ENCODE measurements at regions not wholly inside any gene's neighbourhood (a gene's known extent, or its start where the extent isn't known, plus 50 kb on each side); places are given as distances from the start of the nearest gene placed in this dataset.

GRCh38 chr13:72415817-72416216 lies 311.6 kb downstream of the MZT1 start:
- TF ChIP-seq CTCF (IDR thresholded peaks at IDR 0.05), result no peak
- TF ChIP-seq EZH2phosphoT487 (IDR thresholded peaks at IDR 0.05; ENCODE audit: borderline replicate concordance, low read depth), result no peak
- TF ChIP-seq YY1 (IDR thresholded peaks at IDR 0.05; ENCODE audit: low read depth), result no peak
- no peak for TF ChIP-seq MXI1 (IDR thresholded peaks at IDR 0.05; ENCODE audit: low read depth, low read length)
- no peak for TF ChIP-seq USF2 (IDR thresholded peaks at IDR 0.05; ENCODE audit: borderline replicate concordance, low read depth, low read length)
- TF ChIP-seq TAF1 (IDR thresholded peaks at IDR 0.05; ENCODE audit: borderline replicate concordance, low read depth, low read length), result no peak
- TF ChIP-seq GABPA (IDR thresholded peaks at IDR 0.05; ENCODE audit: low read depth), result no peak
- no peak for TF ChIP-seq SIN3A (IDR thresholded peaks at IDR 0.05; ENCODE audit: borderline replicate concordance, low read depth, low read length)
- no peak for TF ChIP-seq EP300 (IDR thresholded peaks at IDR 0.05; ENCODE audit: borderline replicate concordance in 1 of 2, low read depth in 1 of 2, low read length in 1 of 2)
- TF ChIP-seq, protein P1, sequence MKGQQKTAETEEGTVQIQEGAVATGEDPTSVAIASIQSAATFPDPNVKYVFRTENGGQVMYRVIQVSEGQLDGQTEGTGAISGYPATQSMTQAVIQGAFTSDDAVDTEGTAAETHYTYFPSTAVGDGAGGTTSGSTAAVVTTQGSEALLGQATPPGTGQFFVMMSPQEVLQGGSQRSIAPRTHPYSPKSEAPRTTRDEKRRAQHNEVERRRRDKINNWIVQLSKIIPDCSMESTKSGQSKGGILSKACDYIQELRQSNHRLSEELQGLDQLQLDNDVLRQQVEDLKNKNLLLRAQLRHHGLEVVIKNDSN (IDR thresholded peaks at IDR 0.05; ENCODE audit: borderline replicate concordance, low read depth), result no peak
- no peak for TF ChIP-seq FOXJ3 (CRISPR knock-in tag; IDR thresholded peaks at IDR 0.05)
- TF ChIP-seq NRF1 (IDR thresholded peaks at IDR 0.05; ENCODE audit: low read depth, low read length), result no peak
- TF ChIP-seq, protein P2, sequence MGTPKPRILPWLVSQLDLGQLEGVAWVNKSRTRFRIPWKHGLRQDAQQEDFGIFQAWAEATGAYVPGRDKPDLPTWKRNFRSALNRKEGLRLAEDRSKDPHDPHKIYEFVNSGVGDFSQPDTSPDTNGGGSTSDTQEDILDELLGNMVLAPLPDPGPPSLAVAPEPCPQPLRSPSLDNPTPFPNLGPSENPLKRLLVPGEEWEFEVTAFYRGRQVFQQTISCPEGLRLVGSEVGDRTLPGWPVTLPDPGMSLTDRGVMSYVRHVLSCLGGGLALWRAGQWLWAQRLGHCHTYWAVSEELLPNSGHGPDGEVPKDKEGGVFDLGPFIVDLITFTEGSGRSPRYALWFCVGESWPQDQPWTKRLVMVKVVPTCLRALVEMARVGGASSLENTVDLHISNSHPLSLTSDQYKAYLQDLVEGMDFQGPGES (IDR thresholded peaks at IDR 0.05; ENCODE audit: low read depth, low read length), result no peak
- TF ChIP-seq REST (IDR thresholded peaks at IDR 0.05; ENCODE audit: low read depth, low read length), result no peak

Measured in SK-N-SH (cell line).